ENCODE measurements at regions not wholly inside any gene's neighbourhood (a gene's known extent, or its start where the extent isn't known, plus 50 kb on each side); places are given as distances from the start of the nearest gene placed in this dataset.

- TF ChIP-seq CTCF (IDR thresholded peaks at IDR 0.05) (no peak), EP300 (IDR thresholded peaks at IDR 0.05) (no peak), POLR2A (IDR thresholded peaks at IDR 0.05; ENCODE audit: low read depth) (no peak)
Observed at GRCh38 chr18:56329536-56329935, 308.9 kb downstream of the TXNL1 start.
